Sigmoid colon (tissue), 4 donors: ENCODE measurements at regions not wholly inside any gene's neighbourhood (a gene's known extent, or its start where the extent isn't known, plus 50 kb on each side); places are given as distances from the start of the nearest gene placed in this dataset.

ENCODE experiments used
- CTCF ChIP-seq, 4 experiments: fragments of 450-650 bp in 3 of 4; fragments of 200-600 bp in 1 of 4; IDR thresholded peaks; one replicate each; pipeline ENCODE4 v1.5.1; 2016 to 2019; ENCODE audit warnings: antibody characterized with exemption in 4 of 4, mild to moderate bottlenecking in 3 of 4, moderate library complexity in 2 of 4
- EP300 ChIP-seq, 4 donors: sonication (generic); formaldehyde crosslinking; IDR thresholded peaks; one replicate each; pipeline ENCODE4 v1.6.1; 2017; ENCODE audit warnings: antibody characterized with exemption in 4 of 4
- POLR2A ChIP-seq, 2 donors: fragments of 450-650 bp; IDR thresholded peaks; one replicate each; pipeline ENCODE4 v1.6.1; 2016; ENCODE audit warnings: antibody characterized with exemption in 2 of 2, mild to moderate bottlenecking in 2 of 2, moderate library complexity in 2 of 2

GRCh38 chr16:51305337-51305736 lies 154.3 kb upstream of the SALL1 start:
- TF ChIP-seq POLR2A (IDR thresholded peaks at IDR 0.05) (no peak), CTCF (IDR thresholded peaks at IDR 0.05) (no peak), EP300 (IDR thresholded peaks at IDR 0.05) (no peak)
